BLaER1 treated with 17β-estradiol and CSF1 and Interleukin-3, amounts not matched to agents 10 nM and 100 nM (cell line): ENCODE measurements at regions not wholly inside any gene's neighbourhood (a gene's known extent, or its start where the extent isn't known, plus 50 kb on each side); places are given as distances from the start of the nearest gene placed in this dataset.

Experiments
- H3K27ac ChIP-seq, 11 experiments: shearing (Covaris generic); formaldehyde crosslinking; 2 replicates each; pipeline ENCODE4 v1.8.1; 2022
- H3K27me3 ChIP-seq, 11 experiments: shearing (Covaris generic); formaldehyde crosslinking; 2 replicates each; pipeline ENCODE4 v1.8.1; 2022
- H3K36me3 ChIP-seq, 11 experiments: shearing (Covaris generic); formaldehyde crosslinking; 2 replicates each; pipeline ENCODE4 v1.8.1; 2022
- H3K4me1 ChIP-seq, 10 experiments: shearing (Covaris generic); formaldehyde crosslinking; 2 replicates each; pipeline ENCODE4 v1.8.1; 2022
- H3K4me2 ChIP-seq, 11 experiments: shearing (Covaris generic); formaldehyde crosslinking; 2 replicates each; pipeline ENCODE4 v1.8.1; 2022
- H3K4me3 ChIP-seq, 10 experiments: shearing (Covaris generic); formaldehyde crosslinking; 2 replicates each; pipeline ENCODE4 v1.8.1; 2022
- H3K9ac ChIP-seq, 11 experiments: shearing (Covaris generic); formaldehyde crosslinking; 2 replicates each; pipeline ENCODE4 v1.8.1; 2022
- H3K9me3 ChIP-seq, 11 experiments: shearing (Covaris generic); formaldehyde crosslinking; replicated peaks in 1 of 11; 2 replicates each; pipeline ENCODE4 v1.8.1; 2022
- H4K20me1 ChIP-seq, 11 experiments: shearing (Covaris generic); formaldehyde crosslinking; 2 replicates each; pipeline ENCODE4 v1.8.1; 2022
- Cebpa-rat ChIP-seq, 11 experiments: shearing (Covaris generic); IDR thresholded peaks; 2 replicates each; pipeline ENCODE4 v1.8.1; 2022

DNA sequence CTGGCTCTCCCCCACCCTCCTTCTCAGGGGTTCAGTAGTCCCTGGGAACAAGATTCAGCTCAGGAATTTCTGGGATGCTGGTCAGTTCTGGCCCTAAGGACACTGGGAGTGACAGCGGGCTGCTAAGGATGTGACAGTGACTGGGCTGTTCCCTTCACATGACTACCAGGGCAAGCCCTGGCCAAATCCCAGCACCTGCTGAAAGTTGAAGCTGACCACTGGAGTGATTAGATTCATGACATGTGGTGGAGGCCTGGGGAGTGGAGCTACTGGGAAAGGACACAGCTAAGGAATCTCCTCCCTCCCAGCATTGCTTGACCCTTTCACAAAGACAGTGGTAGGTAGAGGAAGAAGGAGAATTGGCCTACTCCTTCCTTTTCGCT, 204.9 kb downstream of the DAD1 start:
- Histone ChIP-seq H3K36me3 (no peaks in the 10 kb centered on the region), H3K4me2 (no peak overlapping the region), H3K9me3 (no peaks in the 10 kb centered on the region), H3K9ac (no peak overlapping the region), H3K4me1 (peaks cover 0 to 38% (median 16%) of the 10 kb centered on the region in 10 experiments; a peak in 16 of 20 replicates), H3K4me3 (no peak overlapping the region), H3K27ac (no peak overlapping the region), H4K20me1 (no peaks in the 10 kb centered on the region), H3K27me3 (peaks cover 0 to 8% (median 4%) of the 10 kb centered on the region in 11 experiments; a peak in 5 of 22 replicates)
- no peak for TF ChIP-seq Cebpa-rat (IDR thresholded peaks at IDR 0.05)

DNA sequence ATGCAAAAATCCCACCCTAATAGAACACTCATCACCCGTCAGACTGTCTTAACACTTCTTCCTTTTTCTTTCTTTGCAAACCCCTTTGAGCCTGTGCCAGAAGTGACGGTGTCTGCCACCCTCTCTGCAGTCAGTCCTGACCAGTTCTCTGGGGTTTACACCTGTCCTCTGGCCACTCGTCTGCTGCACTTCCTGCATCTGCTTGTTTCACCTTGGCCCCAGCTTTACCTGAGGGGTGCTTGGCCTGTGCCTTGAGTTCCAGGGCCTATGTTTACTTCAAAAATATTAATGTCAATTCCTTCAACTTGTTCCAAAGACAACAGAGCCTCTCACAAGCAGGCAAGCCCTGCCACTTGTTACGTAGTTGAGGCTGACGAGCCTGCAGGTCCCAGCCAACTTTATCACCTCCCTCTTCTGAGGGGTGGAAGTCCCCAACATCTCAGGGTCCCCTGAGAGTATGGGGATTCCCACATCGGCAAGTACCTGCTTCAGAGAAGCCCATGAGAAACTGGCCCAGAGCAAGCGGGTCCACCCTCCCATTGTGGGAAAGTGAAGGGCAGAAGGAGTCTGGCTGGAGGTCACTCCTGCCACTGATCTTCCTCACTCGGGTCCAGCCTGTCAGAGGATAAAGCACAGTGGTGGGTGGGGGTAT, 205.4 kb downstream of the DAD1 start:
- Histone ChIP-seq H3K9me3 (no peaks in the 10 kb centered on the region), H4K20me1 (no peaks in the 10 kb centered on the region), H3K27ac (no peak overlapping the region), H3K9ac (no peak overlapping the region), H3K4me2 (no peak overlapping the region), H3K4me1 (peaks cover 0 to 33% (median 11%) of the 10 kb centered on the region in 10 experiments; a peak in 16 of 20 replicates), H3K4me3 (no peak overlapping the region), H3K36me3 (no peaks in the 10 kb centered on the region), H3K27me3 (peaks cover 0 to 8% (median 1%) of the 10 kb centered on the region in 11 experiments; a peak in 4 of 22 replicates)
- no peak for TF ChIP-seq Cebpa-rat (IDR thresholded peaks at IDR 0.05)

- Histone ChIP-seq H3K9ac (no peak overlapping the region), H4K20me1 (no peaks in the 10 kb centered on the region), H3K4me1 (peaks cover 0 to 26% (median 5%) of the 10 kb centered on the region in 10 experiments; a peak in 15 of 20 replicates), H3K9me3 (no peaks in the 10 kb centered on the region), H3K4me2 (no peak overlapping the region), H3K36me3 (no peaks in the 10 kb centered on the region), H3K27ac (no peak overlapping the region), H3K27me3 (peaks cover 0 to 8% (median 0%) of the 10 kb centered on the region in 11 experiments; a peak in 4 of 22 replicates), H3K4me3 (no peak overlapping the region)
- TF ChIP-seq Cebpa-rat (IDR thresholded peaks at IDR 0.05) = no peak
Measured at GRCh38 chr14:22382955-22383354, 206.1 kb downstream of the DAD1 start.

DNA sequence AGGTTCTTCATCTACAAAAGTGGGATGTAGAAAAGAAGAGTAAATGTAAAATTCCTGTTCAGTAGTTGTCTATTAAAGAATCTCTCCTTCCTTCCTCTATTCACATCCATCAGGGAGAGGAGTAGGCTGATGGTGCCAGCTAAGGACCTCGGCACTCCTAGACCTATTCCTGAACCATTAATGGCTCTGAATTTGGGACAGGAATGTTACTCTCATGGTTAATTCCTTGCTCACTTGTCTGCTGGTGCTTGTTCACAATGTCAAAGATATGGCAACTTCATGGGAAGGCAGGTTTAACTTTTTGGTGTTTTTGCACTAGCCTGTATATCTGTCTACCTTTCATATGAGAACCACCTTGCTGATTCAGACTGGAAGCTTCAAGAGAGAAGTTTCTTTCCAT, 206.6 kb downstream of the DAD1 start:
- H3K36me3 ChIP-seq = no peaks in the 10 kb centered on the region
- H3K9ac ChIP-seq = no peak overlapping the region
- TF ChIP-seq Cebpa-rat (IDR thresholded peaks at IDR 0.05) = no peak
- H3K4me3 ChIP-seq = no peak overlapping the region
- peaks cover 0 to 8% (median 0%) of the 10 kb centered on the region in 11 experiments; a peak in 3 of 22 replicates for H3K27me3 ChIP-seq
- no peaks in the 10 kb centered on the region for H4K20me1 ChIP-seq
- peaks cover 0 to 21% (median 0%) of the 10 kb centered on the region in 10 experiments; a peak in 8 of 20 replicates for H3K4me1 ChIP-seq
- H3K27ac ChIP-seq = no peak overlapping the region
- H3K9me3 ChIP-seq = no peaks in the 10 kb centered on the region
- H3K4me2 ChIP-seq = no peak overlapping the region

DNA sequence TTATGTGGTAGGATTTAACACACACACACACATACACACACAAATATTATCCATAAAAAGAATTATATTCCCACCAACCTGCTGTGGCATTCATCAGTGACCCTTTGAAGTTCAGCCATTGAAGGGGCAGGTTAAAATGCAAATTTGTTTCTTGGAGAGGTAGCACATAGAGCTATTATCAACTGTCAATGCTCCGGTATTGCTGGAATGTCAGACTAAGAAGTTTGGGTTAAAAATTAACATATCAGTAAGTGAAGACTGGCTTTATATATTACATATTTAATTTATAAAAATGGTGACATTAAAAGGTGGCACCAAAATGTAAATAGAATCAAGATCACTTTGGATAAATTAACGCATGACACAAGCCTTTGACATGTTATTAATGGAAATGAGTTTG, 207.3 kb downstream of the DAD1 start:
- TF ChIP-seq Cebpa-rat (IDR thresholded peaks at IDR 0.05) = no peak
- Histone ChIP-seq H3K9ac (no peak overlapping the region), H3K9me3 (no peaks in the 10 kb centered on the region), H3K27me3 (peaks cover 0 to 8% (median 0%) of the 10 kb centered on the region in 11 experiments; a peak in 3 of 22 replicates), H3K36me3 (no peaks in the 10 kb centered on the region), H3K27ac (no peak overlapping the region), H4K20me1 (no peaks in the 10 kb centered on the region), H3K4me3 (no peak overlapping the region), H3K4me2 (no peak overlapping the region), H3K4me1 (peaks cover 0 to 15% (median 0%) of the 10 kb centered on the region in 10 experiments; a peak in 8 of 20 replicates)

DNA sequence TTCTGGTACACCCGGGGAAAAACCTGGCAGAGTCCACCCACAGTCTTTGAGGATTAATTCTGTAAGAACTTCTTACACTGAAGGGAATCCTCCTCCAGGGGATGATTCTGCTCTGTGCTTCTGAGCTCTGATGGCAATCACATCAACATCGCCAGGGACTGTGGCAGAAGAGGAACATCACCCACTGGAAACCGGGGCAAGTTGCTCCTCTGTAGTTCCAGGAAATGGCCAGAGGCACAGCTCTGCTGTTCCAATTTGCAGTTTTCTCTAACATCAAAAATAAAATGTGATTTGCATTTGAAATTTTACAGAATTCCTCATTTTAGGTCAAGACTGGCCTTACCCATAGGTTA, 207.6 kb downstream of the DAD1 start:
- Histone ChIP-seq H3K4me1 (peaks cover 0 to 15% (median 0%) of the 10 kb centered on the region in 10 experiments; a peak in 8 of 20 replicates), H3K27me3 (peaks cover 0 to 8% (median 0%) of the 10 kb centered on the region in 11 experiments; a peak in 2 of 22 replicates), H3K36me3 (no peaks in the 10 kb centered on the region), H3K4me2 (no peak overlapping the region), H3K9me3 (no peaks in the 10 kb centered on the region), H3K9ac (no peak overlapping the region), H3K4me3 (no peak overlapping the region), H3K27ac (no peak overlapping the region), H4K20me1 (no peaks in the 10 kb centered on the region)
- TF ChIP-seq Cebpa-rat (IDR thresholded peaks at IDR 0.05) = no peak

GRCh38 chr14:22380571-22381407, 208.2 kb downstream of the DAD1 start:
- H3K4me3 ChIP-seq = no peak overlapping the region
- TF ChIP-seq Cebpa-rat (IDR thresholded peaks at IDR 0.05) = no peak
- H3K27me3 ChIP-seq = peaks cover 0 to 4% (median 0%) of the 10 kb centered on the region in 11 experiments; a peak in 2 of 22 replicates
- H3K4me1 ChIP-seq = peaks cover 0 to 11% (median 0%) of the 10 kb centered on the region in 10 experiments; a peak in 8 of 20 replicates
- no peak overlapping the region for H3K9ac ChIP-seq
- no peaks in the 10 kb centered on the region for H3K36me3 ChIP-seq
- H3K27ac ChIP-seq = no peak overlapping the region
- no peaks in the 10 kb centered on the region for H4K20me1 ChIP-seq
- no peak overlapping the region for H3K4me2 ChIP-seq
- H3K9me3 ChIP-seq = no peaks in the 10 kb centered on the region

- no peak overlapping the region for H3K4me3 ChIP-seq
- no peaks in the 10 kb centered on the region for H3K36me3 ChIP-seq
- H3K9ac ChIP-seq = no peak overlapping the region
- H3K9me3 ChIP-seq = no peaks in the 10 kb centered on the region
- no peak overlapping the region for H3K4me2 ChIP-seq
- no peak for TF ChIP-seq Cebpa-rat (IDR thresholded peaks at IDR 0.05)
- no peaks in the 10 kb centered on the region for H4K20me1 ChIP-seq
- no peak overlapping the region for H3K27ac ChIP-seq
- H3K27me3 ChIP-seq = peaks cover 0 to 4% (median 0%) of the 10 kb centered on the region in 11 experiments; a peak in 2 of 22 replicates
- H3K4me1 ChIP-seq = peaks cover 0 to under 1% (median 0%) of the 10 kb centered on the region in 10 experiments; a peak in 1 of 20 replicates
Measured at GRCh38 chr14:22379727-22380126, 209.3 kb downstream of the DAD1 start.

GRCh38 chr14:22378181-22378580, 210.8 kb downstream of the DAD1 start:
- Histone ChIP-seq H3K9ac (no peak overlapping the region), H3K36me3 (no peaks in the 10 kb centered on the region), H3K4me3 (no peak overlapping the region), H3K4me1 (no peaks in the 10 kb centered on the region), H3K27me3 (no peaks in the 10 kb centered on the region), H4K20me1 (no peaks in the 10 kb centered on the region), H3K4me2 (no peak overlapping the region), H3K9me3 (no peaks in the 10 kb centered on the region), H3K27ac (no peak overlapping the region)
- TF ChIP-seq Cebpa-rat (IDR thresholded peaks at IDR 0.05) = no peak
